ENCODE measurements at regions not wholly inside any gene's neighbourhood (a gene's known extent, or its start where the extent isn't known, plus 50 kb on each side); places are given as distances from the start of the nearest gene placed in this dataset.
A peak's percentile ranks its signal among the peaks of the same experiment; 100 is the strongest.
"Not testable (repeated sequence)": the region's sequence is repeated elsewhere in the genome, so short reads cannot be mapped to it uniquely, and the experiment has no call there.

DNA sequence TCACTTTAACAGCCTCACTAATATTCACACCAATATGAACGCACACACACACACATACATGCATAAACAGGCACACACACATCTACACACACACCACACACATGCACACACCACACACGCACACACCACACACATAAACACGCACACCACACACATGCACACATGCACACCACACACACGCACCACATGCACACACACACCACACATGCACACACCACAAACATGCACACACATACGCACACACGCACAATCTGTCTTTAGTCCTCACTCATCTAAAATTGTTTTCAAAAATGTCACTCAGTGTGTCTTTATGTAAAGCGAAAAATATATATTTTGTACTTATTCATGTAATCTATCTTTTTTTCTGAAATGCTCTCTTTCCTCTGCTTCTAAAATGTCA lies 158.1 kb upstream of the SGCG start:
- H3K4me3 ChIP-seq (ENCODE audit: low read length in 2 of 2): no peak overlapping the region
- no peak overlapping the region for H3K27ac ChIP-seq (ENCODE audit: low read depth, low read length)
- Mint-ChIP-seq H3K9me3 (no peaks in the 10 kb centered on the region), H3K27ac (peak overlapping the region in 2 of 7 donors; percentile 0 to 5), H3K36me3 (no peaks in the 10 kb centered on the region), H3K4me1 (peaks cover 0 to 10% (median 7%) of the 10 kb centered on the region in 4 donors), H3K4me3 (no peak overlapping the region), H3K27me3 (peaks cover 8 to 10% of the 10 kb centered on the region in 2 donors)
- intact Hi-C loops (cut with micrococcal nuclease): no loop called here
- H3K4me1 ChIP-seq (ENCODE audit: insufficient read depth, low read length): no peaks in the 10 kb centered on the region
- ChIA-PET CTCF (ENCODE audit: partially characterized antibody) (no interaction called here), POLR2A (ENCODE audit: partially characterized antibody) (no interaction called here)
- H3K9me3 ChIP-seq (ENCODE audit: control insufficient read depth in 1 of 2, low read length in 2 of 2): no peaks in the 10 kb centered on the region
- no peak for DNase-seq
- no peaks in the 10 kb centered on the region for H3K36me3 ChIP-seq (ENCODE audit: insufficient read depth, low read length)
- no peaks in the 10 kb centered on the region for H3K27me3 ChIP-seq (ENCODE audit: insufficient read depth, low read length)

GRCh38 chr13:23025864-23026608 lies 154.7 kb upstream of the SGCG start:
- Mint-ChIP-seq H3K4me3 (no peak overlapping the region), H3K9me3 (no peaks in the 10 kb centered on the region), H3K27me3 (peaks cover 4 to 9% of the 10 kb centered on the region in 2 donors), H3K36me3 (no peaks in the 10 kb centered on the region), H3K27ac (peak overlapping the region in 2 of 7 donors; percentile 29 to 85), H3K4me1 (peaks cover 0 to 10% (median 7%) of the 10 kb centered on the region in 4 donors)
- ChIA-PET CTCF (ENCODE audit: partially characterized antibody) (no interaction called here), POLR2A (ENCODE audit: partially characterized antibody) (no interaction called here)
- no peak for DNase-seq
- Histone ChIP-seq H3K4me1 (ENCODE audit: insufficient read depth, low read length) (no peaks in the 10 kb centered on the region), H3K36me3 (ENCODE audit: insufficient read depth, low read length) (no peaks in the 10 kb centered on the region), H3K4me3 (ENCODE audit: low read length in 2 of 2) (no peak overlapping the region), H3K27me3 (ENCODE audit: insufficient read depth, low read length) (no peaks in the 10 kb centered on the region), H3K27ac (ENCODE audit: low read depth, low read length) (no peak overlapping the region), H3K9me3 (ENCODE audit: control insufficient read depth in 1 of 2, low read length in 2 of 2) (no peaks in the 10 kb centered on the region)
- intact Hi-C loops (cut with micrococcal nuclease): no loop called here

DNA sequence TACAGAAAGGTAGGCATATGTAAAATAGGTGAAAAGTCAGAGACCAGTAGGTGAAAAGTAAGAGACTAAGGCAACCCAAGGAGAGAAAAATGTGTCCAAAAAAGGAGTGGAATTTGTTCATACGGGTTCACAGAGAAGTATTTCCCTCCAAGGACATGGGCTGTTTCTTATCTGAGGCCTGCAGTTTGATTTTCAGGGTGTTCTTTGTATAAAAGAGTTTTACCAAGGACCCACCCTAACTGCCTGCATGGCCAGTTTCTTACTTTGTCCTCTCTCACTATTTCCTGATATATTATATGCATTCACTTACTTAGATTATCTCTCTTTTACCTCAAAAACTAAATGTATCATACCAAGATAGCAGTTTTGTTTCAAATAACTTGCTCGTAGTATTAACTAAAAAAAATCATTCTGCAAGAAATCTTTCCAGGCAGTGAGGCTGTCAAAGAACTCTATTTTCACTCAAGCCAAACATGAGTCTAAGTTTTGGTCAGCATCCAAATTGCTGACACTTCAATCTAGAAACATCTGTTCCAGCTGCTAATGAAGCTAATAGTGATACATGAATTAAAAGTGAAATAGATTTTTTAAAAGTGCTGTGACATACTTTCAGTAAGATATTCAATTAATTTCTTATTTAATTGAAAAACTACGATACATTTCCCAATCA lies 141.4 kb upstream of the SGCG start:
- Mint-ChIP-seq H3K4me3 (no peak overlapping the region), H3K4me1 (no peaks in the 10 kb centered on the region), H3K9me3 (peaks cover 0 to 2% (median 0%) of the 10 kb centered on the region in 8 donors), H3K27ac (no peak overlapping the region), H3K27me3 (no peaks in the 10 kb centered on the region), H3K36me3 (no peaks in the 10 kb centered on the region)
- ChIA-PET CTCF (ENCODE audit: partially characterized antibody) (no interaction called here), POLR2A (ENCODE audit: partially characterized antibody) (no interaction called here)
- Histone ChIP-seq H3K36me3 (ENCODE audit: insufficient read depth, low read length) (no peaks in the 10 kb centered on the region), H3K4me3 (ENCODE audit: low read length in 2 of 2) (no peak overlapping the region), H3K4me1 (ENCODE audit: insufficient read depth, low read length) (no peaks in the 10 kb centered on the region), H3K9me3 (ENCODE audit: control insufficient read depth in 1 of 2, low read length in 2 of 2) (no peaks in the 10 kb centered on the region), H3K27ac (ENCODE audit: low read depth, low read length) (no peak overlapping the region), H3K27me3 (ENCODE audit: insufficient read depth, low read length) (no peaks in the 10 kb centered on the region)
- no peak for DNase-seq
- intact Hi-C loops (cut with micrococcal nuclease): no loop called here

GRCh38 chr13:23042181-23042580 lies 138.6 kb upstream of the SGCG start:
- H3K4me3 ChIP-seq (ENCODE audit: low read length in 2 of 2): no peak overlapping the region
- no peaks in the 10 kb centered on the region for H3K4me1 Mint-ChIP-seq
- H3K4me3 Mint-ChIP-seq: no peak overlapping the region
- POLR2A ChIA-PET (ENCODE audit: partially characterized antibody): no interaction called here
- intact Hi-C loops (cut with micrococcal nuclease): no loop called here
- H3K27ac Mint-ChIP-seq: no peak overlapping the region
- H3K36me3 ChIP-seq (ENCODE audit: insufficient read depth, low read length): no peaks in the 10 kb centered on the region
- H3K27me3 Mint-ChIP-seq: peaks cover 0 to 1% of the 10 kb centered on the region in 2 donors
- no peak overlapping the region for H3K27ac ChIP-seq (ENCODE audit: low read depth, low read length)
- H3K36me3 Mint-ChIP-seq: no peaks in the 10 kb centered on the region
- CTCF ChIA-PET (ENCODE audit: partially characterized antibody): no interaction called here
- no peak for DNase-seq
- H3K27me3 ChIP-seq (ENCODE audit: insufficient read depth, low read length): no peaks in the 10 kb centered on the region
- H3K9me3 ChIP-seq (ENCODE audit: control insufficient read depth in 1 of 2, low read length in 2 of 2): no peaks in the 10 kb centered on the region
- H3K4me1 ChIP-seq (ENCODE audit: insufficient read depth, low read length): no peaks in the 10 kb centered on the region
- peaks cover 0 to 4% (median under 1%) of the 10 kb centered on the region in 8 donors for H3K9me3 Mint-ChIP-seq

DNA sequence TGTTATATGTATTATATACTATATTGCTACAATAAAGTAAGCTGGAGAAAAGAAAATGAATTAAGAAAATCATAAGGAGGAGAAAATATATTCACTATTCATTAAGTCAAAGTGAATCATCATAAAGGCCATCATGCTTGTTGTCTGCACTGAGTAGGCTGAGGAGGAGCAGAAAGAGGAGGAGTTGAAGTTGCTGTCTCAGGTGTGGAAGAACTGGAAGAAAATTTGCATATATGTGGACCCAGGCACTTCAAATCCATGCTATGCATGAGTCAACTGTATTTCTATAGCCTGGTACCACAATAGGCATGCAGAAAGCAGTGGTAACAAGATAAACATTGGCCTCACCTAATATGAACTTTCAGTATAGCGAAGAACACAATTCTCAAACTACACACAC lies 135.9 kb upstream of the SGCG start:
- no peak overlapping the region for H3K27ac Mint-ChIP-seq
- peaks cover 0 to 4% (median under 1%) of the 10 kb centered on the region in 8 donors for H3K9me3 Mint-ChIP-seq
- POLR2A ChIA-PET (ENCODE audit: partially characterized antibody): no interaction called here

DNA sequence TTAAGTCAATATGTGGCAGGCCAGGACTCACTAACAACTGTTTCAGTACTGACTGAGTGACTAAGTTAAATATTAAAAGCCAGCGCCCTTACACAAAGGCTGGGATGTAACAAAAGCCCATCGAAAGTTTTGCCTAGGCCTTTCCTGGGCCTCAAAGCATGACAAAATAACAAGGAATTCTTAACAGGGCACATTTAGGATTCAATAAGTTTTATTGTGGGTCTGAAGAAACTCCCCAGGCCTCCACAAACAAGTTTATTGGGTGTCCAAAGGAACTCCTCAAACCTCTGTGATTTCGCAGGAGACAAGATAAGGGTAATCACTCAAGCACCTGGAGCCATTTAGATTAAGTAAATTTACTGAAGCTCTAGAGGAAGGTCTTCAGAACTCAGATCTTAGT lies 130.7 kb upstream of the SGCG start:
- H3K4me3 ChIP-seq (ENCODE audit: low read length in 2 of 2): no peak overlapping the region
- Mint-ChIP-seq H3K36me3 (no peaks in the 10 kb centered on the region), H3K27me3 (peaks cover 0 to 1% of the 10 kb centered on the region in 2 donors), H3K4me3 (no peak overlapping the region), H3K4me1 (no peaks in the 10 kb centered on the region), H3K9me3 (peaks cover 0 to 2% (median 0%) of the 10 kb centered on the region in 8 donors), H3K27ac (no peak overlapping the region)
- no peak overlapping the region for H3K27ac ChIP-seq (ENCODE audit: low read depth, low read length)
- no peaks in the 10 kb centered on the region for H3K36me3 ChIP-seq (ENCODE audit: insufficient read depth, low read length)
- ChIA-PET POLR2A (ENCODE audit: partially characterized antibody) (no interaction called here), CTCF (ENCODE audit: partially characterized antibody) (no interaction called here)
- intact Hi-C loops (cut with micrococcal nuclease): no loop called here
- no peaks in the 10 kb centered on the region for H3K4me1 ChIP-seq (ENCODE audit: insufficient read depth, low read length)
- DNase-seq: no peak
- H3K9me3 ChIP-seq (ENCODE audit: control insufficient read depth in 1 of 2, low read length in 2 of 2): no peaks in the 10 kb centered on the region
- no peaks in the 10 kb centered on the region for H3K27me3 ChIP-seq (ENCODE audit: insufficient read depth, low read length)

More for the DNA sequence above, 135.9 kb upstream of the SGCG start:
- H3K4me3 ChIP-seq (ENCODE audit: low read length in 2 of 2): no peak overlapping the region
- no peak overlapping the region for H3K4me3 Mint-ChIP-seq
- intact Hi-C loops (cut with micrococcal nuclease): no loop called here
- no peaks in the 10 kb centered on the region for H3K36me3 Mint-ChIP-seq
- CTCF ChIA-PET (ENCODE audit: partially characterized antibody): no interaction called here
- no peaks in the 10 kb centered on the region for H3K9me3 ChIP-seq (ENCODE audit: control insufficient read depth in 1 of 2, low read length in 2 of 2)
- no peaks in the 10 kb centered on the region for H3K36me3 ChIP-seq (ENCODE audit: insufficient read depth, low read length)
- H3K27ac ChIP-seq (ENCODE audit: low read depth, low read length): no peak overlapping the region
- H3K27me3 Mint-ChIP-seq: peaks cover 0 to 1% of the 10 kb centered on the region in 2 donors
- no peaks in the 10 kb centered on the region for H3K4me1 ChIP-seq (ENCODE audit: insufficient read depth, low read length)
- no peaks in the 10 kb centered on the region for H3K27me3 ChIP-seq (ENCODE audit: insufficient read depth, low read length)
- DNase-seq: no peak
- H3K4me1 Mint-ChIP-seq: no peaks in the 10 kb centered on the region

- CTCF ChIA-PET (ENCODE audit: partially characterized antibody); H3K4me3 ChIP-seq (ENCODE audit: low read length in 2 of 2); DNase-seq; H3K36me3 Mint-ChIP-seq; POLR2A ChIA-PET (ENCODE audit: partially characterized antibody); H3K27ac Mint-ChIP-seq; H3K4me3 Mint-ChIP-seq; H3K4me1 Mint-ChIP-seq; H3K27ac ChIP-seq (ENCODE audit: low read depth, low read length); H3K27me3 Mint-ChIP-seq; H3K36me3 ChIP-seq (ENCODE audit: insufficient read depth, low read length); H3K9me3 ChIP-seq (ENCODE audit: control insufficient read depth in 1 of 2, low read length in 2 of 2); H3K27me3 ChIP-seq (ENCODE audit: insufficient read depth, low read length); H3K4me1 ChIP-seq (ENCODE audit: insufficient read depth, low read length); H3K9me3 Mint-ChIP-seq; intact Hi-C loops (cut with micrococcal nuclease): not testable (repeated sequence)
These were observed 127.1 kb upstream of the SGCG start for GRCh38 chr13:23053711-23054110.

Measured in CD4-positive, alpha-beta memory T cell (primary cell).